PFSK-1 (cell line): ENCODE measurements at regions not wholly inside any gene's neighbourhood (a gene's known extent, or its start where the extent isn't known, plus 50 kb on each side); places are given as distances from the start of the nearest gene placed in this dataset.

Source experiments
- POLR2AphosphoS5 ChIP-seq: IDR thresholded peaks from 2 replicates; pipeline ENCODE4 v1.6.1; 2012; ENCODE audit warnings: low read depth, mild to moderate bottlenecking, control low read depth, low read length, moderate library complexity
- TAF1 ChIP-seq: IDR thresholded peaks from 2 replicates; pipeline ENCODE4 v1.6.1; 2012; ENCODE audit warnings: low read length, control low read depth, borderline replicate concordance; ENCODE audit not compliant: insufficient read depth

DNA sequence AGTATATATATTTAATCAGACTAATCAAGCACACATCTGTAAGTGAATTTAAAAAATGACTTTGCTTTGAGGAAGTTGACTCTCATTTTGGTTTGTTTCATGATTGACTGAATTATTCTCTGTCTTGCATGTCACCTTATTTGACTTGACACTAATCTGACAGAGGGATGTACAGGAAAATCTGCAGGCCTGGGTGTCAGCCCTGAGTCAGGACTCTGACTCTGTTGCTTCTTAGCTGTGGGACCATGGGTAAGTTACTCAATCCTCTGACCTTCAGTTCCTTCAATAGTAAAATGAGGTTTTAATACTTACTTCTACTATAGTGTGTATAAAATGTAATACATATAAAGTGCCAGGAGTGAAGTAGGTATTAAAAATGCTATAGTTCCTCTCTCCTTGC, 415.9 kb downstream of the ARHGEF28 start:
- TF ChIP-seq TAF1: no peak
- TF ChIP-seq POLR2AphosphoS5: no peak
